OCI-LY3 (cell line): ENCODE measurements at regions not wholly inside any gene's neighbourhood (a gene's known extent, or its start where the extent isn't known, plus 50 kb on each side); places are given as distances from the start of the nearest gene placed in this dataset.

Experiments used
- CTCF ChIP-seq: fragments of 200-600, 300-600 bp; sonication (generic); IDR thresholded peaks from 2 replicates; pipeline ENCODE4 v1.5.1; 2014; ENCODE audit warnings: antibody characterized with exemption, low read length, low read depth
- EZH2phosphoT487 ChIP-seq: fragments of 200-600 bp; shearing (Covaris generic); IDR thresholded peaks from 2 replicates; pipeline ENCODE4 v1.6.1; 2018; ENCODE audit warnings: antibody characterized with exemption, mixed run types, low read depth

- TF ChIP-seq CTCF, result no peak
- no peak for TF ChIP-seq EZH2phosphoT487
Measured at GRCh38 chr2:48045613-48046012, 139.3 kb upstream of the FBXO11 start.
